ENCODE measurements at regions not wholly inside any gene's neighbourhood (a gene's known extent, or its start where the extent isn't known, plus 50 kb on each side); places are given as distances from the start of the nearest gene placed in this dataset.

- Histone ChIP-seq H3K4me1 (peaks cover 15% of the 10 kb centered on the region), H3K4me3 (no peak overlapping the region), H3K27ac (no peak overlapping the region), H3K4me2 (no peak overlapping the region), H3K9me3 (no peaks in the 10 kb centered on the region)
- TF ChIP-seq ESRRA (IDR thresholded peaks at IDR 0.05; ENCODE audit: borderline replicate concordance, low read length) = no peak
- TF ChIP-seq JUNB (IDR thresholded peaks at IDR 0.05) = no peak
- no peak for TF ChIP-seq FOSL2 (IDR thresholded peaks at IDR 0.05)
- TF ChIP-seq FOSL2 (CRISPR knock-in tag; IDR thresholded peaks at IDR 0.05) = no peak
- TF ChIP-seq, protein P1, sequence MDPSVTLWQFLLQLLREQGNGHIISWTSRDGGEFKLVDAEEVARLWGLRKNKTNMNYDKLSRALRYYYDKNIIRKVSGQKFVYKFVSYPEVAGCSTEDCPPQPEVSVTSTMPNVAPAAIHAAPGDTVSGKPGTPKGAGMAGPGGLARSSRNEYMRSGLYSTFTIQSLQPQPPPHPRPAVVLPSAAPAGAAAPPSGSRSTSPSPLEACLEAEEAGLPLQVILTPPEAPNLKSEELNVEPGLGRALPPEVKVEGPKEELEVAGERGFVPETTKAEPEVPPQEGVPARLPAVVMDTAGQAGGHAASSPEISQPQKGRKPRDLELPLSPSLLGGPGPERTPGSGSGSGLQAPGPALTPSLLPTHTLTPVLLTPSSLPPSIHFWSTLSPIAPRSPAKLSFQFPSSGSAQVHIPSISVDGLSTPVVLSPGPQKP (IDR thresholded peaks at IDR 0.05; ENCODE audit: low read depth, low read length) = no peak
- no peak for TF ChIP-seq REST (IDR thresholded peaks at IDR 0.05)
- no peak for TF ChIP-seq FOXS1 (CRISPR knock-in tag; IDR thresholded peaks at IDR 0.05)
- TF ChIP-seq, protein P2, sequence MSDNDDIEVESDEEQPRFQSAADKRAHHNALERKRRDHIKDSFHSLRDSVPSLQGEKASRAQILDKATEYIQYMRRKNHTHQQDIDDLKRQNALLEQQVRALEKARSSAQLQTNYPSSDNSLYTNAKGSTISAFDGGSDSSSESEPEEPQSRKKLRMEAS (IDR thresholded peaks at IDR 0.05) = no peak
- TF ChIP-seq ZFP36 (IDR thresholded peaks at IDR 0.05; ENCODE audit: borderline replicate concordance, partially characterized antibody) = no peak
- TF ChIP-seq MYC (IDR thresholded peaks at IDR 0.05; ENCODE audit: borderline replicate concordance, low read length) = no peak
- TF ChIP-seq, protein P3, sequence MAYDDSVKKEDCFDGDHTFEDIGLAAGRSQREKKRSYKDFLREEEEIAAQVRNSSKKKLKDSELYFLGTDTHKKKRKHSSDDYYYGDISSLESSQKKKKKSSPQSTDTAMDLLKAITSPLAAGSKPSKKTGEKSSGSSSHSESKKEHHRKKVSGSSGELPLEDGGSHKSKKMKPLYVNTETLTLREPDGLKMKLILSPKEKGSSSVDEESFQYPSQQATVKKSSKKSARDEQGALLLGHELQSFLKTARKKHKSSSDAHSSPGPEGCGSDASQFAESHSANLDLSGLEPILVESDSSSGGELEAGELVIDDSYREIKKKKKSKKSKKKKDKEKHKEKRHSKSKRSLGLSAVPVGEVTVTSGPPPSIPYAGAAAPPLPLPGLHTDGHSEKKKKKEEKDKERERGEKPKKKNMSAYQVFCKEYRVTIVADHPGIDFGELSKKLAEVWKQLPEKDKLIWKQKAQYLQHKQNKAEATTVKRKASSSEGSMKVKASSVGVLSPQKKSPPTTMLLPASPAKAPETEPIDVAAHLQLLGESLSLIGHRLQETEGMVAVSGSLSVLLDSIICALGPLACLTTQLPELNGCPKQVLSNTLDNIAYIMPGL (CRISPR knock-in tag; IDR thresholded peaks at IDR 0.05; ENCODE audit: borderline replicate concordance) = no peak
- no peak for TF ChIP-seq HOXA7 (CRISPR knock-in tag; IDR thresholded peaks at IDR 0.05)
- ChIA-PET POLR2A (no interaction called here), CTCF (interaction anchor here (1.0 to 3.4 kb wide), 5 partner anchors 12 to 220 kb away, joined by 3 to 10 read pairs (median 5); no protein-coding TSS in a partner anchor)
- 72% methylated on average over 10 of the region's 11 CpGs for WGBS (ENCODE audit: missing lambda C conversion rate)
- FAIRE-seq (no peak), DNase-seq (ENCODE audit: low read depth in 1 of 2, low spot score in 1 of 2) (no peak), ATAC-seq (no peak)
Observed at GRCh38 chr15:31268911-31269784, 57.5 kb upstream of the KLF13 start.

DNA sequence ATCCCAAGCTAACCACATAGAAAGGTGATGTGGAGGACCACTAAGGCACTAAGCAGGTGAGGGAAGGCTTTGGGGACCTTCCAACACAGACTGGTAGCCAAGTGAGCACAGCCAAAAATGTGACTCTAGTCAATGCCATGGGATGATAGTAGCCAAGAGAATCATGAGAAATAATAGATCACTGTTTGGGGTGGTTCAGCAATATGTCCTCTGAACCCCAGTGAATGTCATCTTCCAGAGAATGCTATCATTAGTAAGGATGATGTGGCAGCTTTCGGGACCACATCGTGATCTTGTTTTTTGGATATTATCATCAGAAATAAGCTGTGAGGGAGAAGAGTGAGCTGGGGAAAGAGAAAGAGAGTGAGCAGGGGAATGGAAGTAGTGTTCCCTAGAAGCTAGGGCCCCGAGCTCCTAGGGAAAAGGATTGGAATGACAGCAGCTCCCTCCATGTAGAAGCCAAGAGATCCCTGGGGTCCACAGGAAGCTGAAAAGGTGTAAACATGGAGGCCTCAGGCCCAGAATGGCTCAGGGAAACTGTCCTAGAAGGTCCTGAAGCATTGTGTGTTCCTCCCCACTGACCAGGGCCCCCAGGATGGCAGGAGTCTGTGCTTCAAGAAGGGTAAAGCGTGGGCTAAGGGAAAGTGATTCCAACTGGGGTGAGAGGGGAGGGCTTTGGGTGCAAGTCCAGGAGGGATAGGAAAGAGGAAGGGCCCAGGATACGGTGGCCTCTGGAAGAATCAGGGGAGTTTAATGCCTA is 56.6 kb upstream of the KLF13 start:
- no peaks in the 10 kb centered on the region for H3K9me3 ChIP-seq
- no peak for TF ChIP-seq HOXB5 (CRISPR knock-in tag; IDR thresholded peaks at IDR 0.05)
- no peak for TF ChIP-seq TP53 (CRISPR knock-in tag; IDR thresholded peaks at IDR 0.05)
- TF ChIP-seq HOXA7 (CRISPR knock-in tag; IDR thresholded peaks at IDR 0.05) = no peak
- TF ChIP-seq HES2 (IDR thresholded peaks at IDR 0.05) = no peak
- TF ChIP-seq GATA3 (IDR thresholded peaks at IDR 0.05; ENCODE audit: borderline replicate concordance) = no peak
- TF ChIP-seq JUNB (IDR thresholded peaks at IDR 0.05) = no peak
- TF ChIP-seq KDM5A (IDR thresholded peaks at IDR 0.05) = no peak
- no peak for TF ChIP-seq ZC3H11A (IDR thresholded peaks at IDR 0.05)
- TF ChIP-seq RFX5 (IDR thresholded peaks at IDR 0.05) = no peak
- TF ChIP-seq ZFP36 (IDR thresholded peaks at IDR 0.05; ENCODE audit: borderline replicate concordance, partially characterized antibody) = no peak
- TF ChIP-seq ESRRA (IDR thresholded peaks at IDR 0.05; ENCODE audit: borderline replicate concordance, low read length) = no peak
- TF ChIP-seq BHLHE40 (IDR thresholded peaks at IDR 0.05; ENCODE audit: low read depth, low read length) = no peak
- TF ChIP-seq KDM1A (IDR thresholded peaks at IDR 0.05; ENCODE audit: low read depth) = no peak
- no peak for TF ChIP-seq EHMT2 (IDR thresholded peaks at IDR 0.05; ENCODE audit: low read depth)
- no peak for TF ChIP-seq NPAS2 (CRISPR knock-in tag; IDR thresholded peaks at IDR 0.05; ENCODE audit: borderline replicate concordance)
- no peak for TF ChIP-seq HEYL (CRISPR knock-in tag; IDR thresholded peaks at IDR 0.05)
- no peak for TF ChIP-seq CHD2 (IDR thresholded peaks at IDR 0.05; ENCODE audit: low read length, partially characterized antibody)
- TF ChIP-seq FOSL2 (IDR thresholded peaks at IDR 0.05) = no peak
- no peak for TF ChIP-seq FOSL2 (CRISPR knock-in tag; IDR thresholded peaks at IDR 0.05)
- no peak for TF ChIP-seq SMC3 (IDR thresholded peaks at IDR 0.05)
- no peak for TF ChIP-seq RARB (CRISPR knock-in tag; IDR thresholded peaks at IDR 0.05)
- peaks cover 10% of the 10 kb centered on the region for H3K4me1 ChIP-seq
- H3K4me2 ChIP-seq = no peak overlapping the region
- DNase-seq (ENCODE audit: low read depth in 1 of 2, low spot score in 1 of 2) = no peak
- H3K4me3 ChIP-seq = no peak overlapping the region
- ChIA-PET CTCF (interaction anchor here (1.0 to 3.4 kb wide), 3 partner anchors 11 to 165 kb away, joined by 3 to 10 read pairs (median 4); no protein-coding TSS in a partner anchor), POLR2A (no interaction called here)
- no peak for FAIRE-seq
- H3K27ac ChIP-seq = no peak overlapping the region
- 84% methylated on average over 5 of the region's 5 CpGs for WGBS (ENCODE audit: missing lambda C conversion rate)
- no peak for ATAC-seq

Data from A549 (cell line).